ENCODE measurements at regions not wholly inside any gene's neighbourhood (a gene's known extent, or its start where the extent isn't known, plus 50 kb on each side); places are given as distances from the start of the nearest gene placed in this dataset.

- H3K27me3 ChIP-seq (ENCODE audit: control insufficient read depth, insufficient read depth, low read length) = no peaks in the 10 kb centered on the region
Observed at GRCh38 chr9:6080154-6080716, 64.8 kb upstream of the RANBP6 start.

GRCh38 chr9:6079386-6079785 is 64.0 kb upstream of the RANBP6 start:
- ChIA-PET CTCF (interaction anchor here (1.7 to 1.9 kb wide), 2 partner anchors 25 to 55 kb away, joined by 3 to 5 read pairs; no protein-coding TSS in a partner anchor), POLR2A (no interaction called here)
- H3K4me3 ChIP-seq (ENCODE audit: low read depth, low read length) = peak overlapping the region; percentile 58; the same call in 1 of the 2 replicates
- TF ChIP-seq, protein P1, sequence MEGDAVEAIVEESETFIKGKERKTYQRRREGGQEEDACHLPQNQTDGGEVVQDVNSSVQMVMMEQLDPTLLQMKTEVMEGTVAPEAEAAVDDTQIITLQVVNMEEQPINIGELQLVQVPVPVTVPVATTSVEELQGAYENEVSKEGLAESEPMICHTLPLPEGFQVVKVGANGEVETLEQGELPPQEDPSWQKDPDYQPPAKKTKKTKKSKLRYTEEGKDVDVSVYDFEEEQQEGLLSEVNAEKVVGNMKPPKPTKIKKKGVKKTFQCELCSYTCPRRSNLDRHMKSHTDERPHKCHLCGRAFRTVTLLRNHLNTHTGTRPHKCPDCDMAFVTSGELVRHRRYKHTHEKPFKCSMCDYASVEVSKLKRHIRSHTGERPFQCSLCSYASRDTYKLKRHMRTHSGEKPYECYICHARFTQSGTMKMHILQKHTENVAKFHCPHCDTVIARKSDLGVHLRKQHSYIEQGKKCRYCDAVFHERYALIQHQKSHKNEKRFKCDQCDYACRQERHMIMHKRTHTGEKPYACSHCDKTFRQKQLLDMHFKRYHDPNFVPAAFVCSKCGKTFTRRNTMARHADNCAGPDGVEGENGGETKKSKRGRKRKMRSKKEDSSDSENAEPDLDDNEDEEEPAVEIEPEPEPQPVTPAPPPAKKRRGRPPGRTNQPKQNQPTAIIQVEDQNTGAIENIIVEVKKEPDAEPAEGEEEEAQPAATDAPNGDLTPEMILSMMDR (IDR thresholded peaks at IDR 0.05; ENCODE audit: low read depth, low read length) = no peak
- no peaks in the 10 kb centered on the region for H3K27me3 ChIP-seq (ENCODE audit: control insufficient read depth, insufficient read depth, low read length)
- H3K9me3 ChIP-seq (ENCODE audit: control insufficient read depth, insufficient read depth, low read length) = no peaks in the 10 kb centered on the region
- no peak overlapping the region for H3K27ac ChIP-seq (ENCODE audit: low read depth, low read length)
- no peak for DNase-seq (ENCODE audit: low read depth, low spot score)

More at GRCh38 chr9:6080154-6080716, 64.8 kb upstream of the RANBP6 start:
- Histone ChIP-seq H3K9me3 (ENCODE audit: control insufficient read depth, insufficient read depth, low read length) (no peaks in the 10 kb centered on the region), H3K27ac (ENCODE audit: low read depth, low read length) (peak overlapping the region; percentile 21), H3K4me3 (ENCODE audit: low read depth, low read length) (peak overlapping the region; percentile 58)
- TF ChIP-seq, protein P1 (IDR thresholded peaks at IDR 0.05; ENCODE audit: low read depth, low read length) = no peak
- ChIA-PET CTCF (interaction anchor here (0.6 to 1.9 kb wide), 4 partner anchors 26 to 210 kb away, joined by 3 to 5 read pairs (median 4); no protein-coding TSS in a partner anchor), POLR2A (interaction anchor here (0.6 kb wide), 1 partner anchor 283 kb away, joined by 5 read pairs; no protein-coding TSS in a partner anchor)
- peak; percentile 63 for DNase-seq (ENCODE audit: low read depth, low spot score)

GRCh38 chr9:6078382-6079105 is 63.1 kb upstream of the RANBP6 start:
- Histone ChIP-seq H3K9me3 (ENCODE audit: control insufficient read depth, insufficient read depth, low read length) (no peaks in the 10 kb centered on the region), H3K27me3 (ENCODE audit: control insufficient read depth, insufficient read depth, low read length) (no peaks in the 10 kb centered on the region), H3K27ac (ENCODE audit: low read depth, low read length) (no peak overlapping the region), H3K4me3 (ENCODE audit: low read depth, low read length) (no peak overlapping the region)
- no peak for DNase-seq (ENCODE audit: low read depth, low spot score)
- POLR2A ChIA-PET = no interaction called here
- CTCF ChIA-PET = interaction anchor here (0.5 to 1.4 kb wide), 2 partner anchors 24 to 227 kb away, joined by 3 read pairs; no protein-coding TSS in a partner anchor
- TF ChIP-seq, protein P1 (IDR thresholded peaks at IDR 0.05; ENCODE audit: low read depth, low read length) = no peak

GRCh38 chr9:6076851-6077250 is 61.4 kb upstream of the RANBP6 start:
- POLR2A ChIA-PET = no interaction called here
- TF ChIP-seq, protein P1 (IDR thresholded peaks at IDR 0.05; ENCODE audit: low read depth, low read length) = no peak
- no peak overlapping the region for H3K27ac ChIP-seq (ENCODE audit: low read depth, low read length)

DNA sequence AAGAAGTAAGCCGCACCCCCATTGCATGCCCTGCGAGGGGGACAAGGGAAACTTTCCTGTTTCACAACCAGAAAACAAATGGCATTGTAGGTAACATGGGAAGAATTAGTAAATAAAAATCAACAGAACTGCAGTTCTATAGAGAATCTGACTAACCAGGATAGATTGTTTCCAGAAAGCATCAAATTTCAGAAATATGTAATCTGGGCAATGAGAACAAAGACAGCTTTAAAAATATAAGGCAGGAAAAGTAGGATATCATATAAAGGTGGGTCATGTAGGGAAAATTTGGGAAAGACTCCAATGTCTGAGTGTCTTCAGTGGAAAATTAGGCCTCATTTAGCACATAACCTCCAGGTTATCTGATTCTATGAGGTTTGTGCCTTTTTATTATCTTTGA is 58.3 kb upstream of the RANBP6 start:
- Histone ChIP-seq H3K4me3 (ENCODE audit: low read depth, low read length) (no peak overlapping the region), H3K9me3 (ENCODE audit: control insufficient read depth, insufficient read depth, low read length) (no peaks in the 10 kb centered on the region), H3K27me3 (ENCODE audit: control insufficient read depth, insufficient read depth, low read length) (no peaks in the 10 kb centered on the region), H3K27ac (ENCODE audit: low read depth, low read length) (no peak overlapping the region)
- DNase-seq (ENCODE audit: low read depth, low spot score) = no peak
- TF ChIP-seq, protein P1 (IDR thresholded peaks at IDR 0.05; ENCODE audit: low read depth, low read length) = no peak
- ChIA-PET POLR2A (no interaction called here), CTCF (interaction anchor here (3.3 kb wide), 1 partner anchor 20 kb away, joined by 21 read pairs; no protein-coding TSS in a partner anchor)

More at GRCh38 chr9:6076851-6077250, 61.4 kb upstream of the RANBP6 start:
- Histone ChIP-seq H3K9me3 (ENCODE audit: control insufficient read depth, insufficient read depth, low read length) (no peaks in the 10 kb centered on the region), H3K4me3 (ENCODE audit: low read depth, low read length) (no peak overlapping the region), H3K27me3 (ENCODE audit: control insufficient read depth, insufficient read depth, low read length) (no peaks in the 10 kb centered on the region)
- no peak for DNase-seq (ENCODE audit: low read depth, low spot score)
- CTCF ChIA-PET = no interaction called here
